Globus pallidus (tissue), 1 donor: ENCODE measurements at regions not wholly inside any gene's neighbourhood (a gene's known extent, or its start where the extent isn't known, plus 50 kb on each side); places are given as distances from the start of the nearest gene placed in this dataset.
"Not testable (repeated sequence)": the region's sequence is repeated elsewhere in the genome, so short reads cannot be mapped to it uniquely, and the experiment has no call there.

Source experiments
- DNase-seq: peaks from one replicate; pipeline ENCODE4 v3.0.0-alpha.2; 2015; ENCODE audit warnings: low spot score

DNA sequence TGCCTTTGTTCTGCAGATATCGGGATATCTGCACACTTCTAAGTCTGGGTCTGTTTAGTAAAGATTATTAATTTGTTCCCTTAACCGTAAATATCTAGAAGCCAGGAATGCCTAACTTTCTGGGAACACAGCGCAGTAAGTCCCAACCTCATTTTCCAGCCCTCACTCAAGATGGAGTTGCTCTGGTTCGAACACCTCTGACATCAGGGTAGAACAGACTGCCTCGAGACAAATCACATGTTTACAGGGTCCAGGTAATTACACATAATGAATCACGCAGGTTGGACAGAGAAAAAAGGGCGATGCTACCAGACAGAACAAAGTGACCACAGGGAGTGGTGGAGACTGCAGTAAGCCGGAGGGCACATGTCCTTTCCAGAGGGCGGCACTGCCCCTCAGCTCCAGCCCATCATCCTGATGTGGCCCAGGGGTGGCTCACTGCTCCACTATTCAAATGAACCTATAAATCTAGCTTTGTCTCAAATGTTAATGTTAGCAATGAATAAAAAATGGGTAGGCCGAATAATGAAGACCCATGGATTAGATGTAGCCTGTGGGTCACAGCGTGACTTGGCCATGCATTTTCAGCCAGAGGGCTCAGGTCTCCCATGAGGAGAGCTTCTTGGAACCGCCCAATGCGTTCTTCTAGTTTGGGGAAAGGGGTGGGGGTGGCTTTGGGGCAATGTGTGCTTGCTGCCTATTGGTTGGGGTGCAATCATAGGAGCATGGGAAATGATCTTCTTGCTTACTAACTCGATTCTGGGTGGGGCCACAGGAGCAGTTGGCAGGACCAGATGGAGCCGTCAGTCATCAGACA is 159.0 kb upstream of the SFSWAP start:
- DNase-seq = no peak

GRCh38 chr12:131552492-131552863 is 158.4 kb upstream of the SFSWAP start:
- DNase-seq = no peak

DNA sequence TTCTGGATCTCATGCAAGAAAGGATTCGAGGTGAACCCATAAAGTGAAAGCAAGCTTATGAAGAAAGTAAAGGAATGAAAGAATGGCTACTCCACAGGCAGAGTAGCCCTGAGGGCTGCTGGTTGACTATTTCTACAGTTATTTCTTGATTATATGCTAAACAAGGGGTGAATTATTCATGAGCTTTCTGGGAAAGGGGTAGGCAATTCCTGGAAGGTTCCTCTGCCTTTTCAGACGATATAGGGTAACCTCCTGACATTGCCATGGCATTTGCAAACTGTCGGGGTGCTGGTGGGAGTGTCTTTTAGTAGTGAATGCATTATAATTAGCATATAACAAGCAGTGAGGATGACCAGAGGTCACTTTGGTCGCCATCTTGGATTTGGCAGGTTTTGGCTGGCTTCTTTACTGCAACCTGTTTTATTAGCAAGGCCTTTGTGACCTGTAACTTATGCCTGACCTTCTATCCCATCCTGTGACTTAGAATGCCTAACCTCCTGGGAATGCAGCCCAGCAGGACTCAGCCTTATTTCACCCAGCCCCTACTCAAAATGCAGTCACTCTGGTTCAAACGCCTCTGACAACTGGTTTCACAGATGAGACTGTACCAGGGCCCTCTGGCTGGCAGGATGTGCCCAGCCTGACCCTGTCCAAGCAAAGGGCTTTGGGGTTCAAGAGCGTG is 157.7 kb upstream of the SFSWAP start:
- DNase-seq = no peak

DNA sequence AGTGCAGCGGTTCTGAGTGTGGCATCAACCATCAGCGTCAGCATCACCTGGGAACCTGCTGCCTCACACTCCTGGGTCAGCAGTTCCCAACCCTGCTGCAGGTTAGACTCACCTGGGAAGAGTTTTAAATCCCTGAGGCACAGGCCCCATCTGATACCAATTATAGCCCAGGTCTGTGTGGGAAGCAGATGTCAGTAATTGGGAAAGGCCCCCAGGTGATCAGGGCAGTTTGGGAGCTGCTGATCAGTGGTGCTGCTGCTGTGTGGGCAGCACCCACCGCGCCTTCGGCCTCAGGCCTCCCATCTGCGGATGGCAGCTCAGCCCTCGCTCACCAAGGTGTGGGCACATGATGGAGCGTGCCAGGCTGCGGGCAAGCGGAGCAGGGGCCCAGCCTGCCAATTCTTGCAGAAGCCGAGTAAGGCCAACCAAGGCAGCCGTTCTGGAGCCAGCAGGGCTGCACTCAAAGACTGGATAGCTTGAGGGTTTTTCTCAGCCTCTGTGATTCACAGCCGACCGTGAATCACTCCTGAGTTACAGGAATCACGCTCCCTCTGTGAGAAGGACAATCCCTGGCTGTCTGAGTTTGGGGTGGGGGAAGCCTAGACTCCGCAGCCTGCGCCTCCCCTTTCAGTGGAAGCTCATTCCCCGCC is 155.6 kb upstream of the SFSWAP start:
- no peak for DNase-seq

- DNase-seq = no peak
Measured at GRCh38 chr12:131555866-131556265, 155.0 kb upstream of the SFSWAP start.

DNA sequence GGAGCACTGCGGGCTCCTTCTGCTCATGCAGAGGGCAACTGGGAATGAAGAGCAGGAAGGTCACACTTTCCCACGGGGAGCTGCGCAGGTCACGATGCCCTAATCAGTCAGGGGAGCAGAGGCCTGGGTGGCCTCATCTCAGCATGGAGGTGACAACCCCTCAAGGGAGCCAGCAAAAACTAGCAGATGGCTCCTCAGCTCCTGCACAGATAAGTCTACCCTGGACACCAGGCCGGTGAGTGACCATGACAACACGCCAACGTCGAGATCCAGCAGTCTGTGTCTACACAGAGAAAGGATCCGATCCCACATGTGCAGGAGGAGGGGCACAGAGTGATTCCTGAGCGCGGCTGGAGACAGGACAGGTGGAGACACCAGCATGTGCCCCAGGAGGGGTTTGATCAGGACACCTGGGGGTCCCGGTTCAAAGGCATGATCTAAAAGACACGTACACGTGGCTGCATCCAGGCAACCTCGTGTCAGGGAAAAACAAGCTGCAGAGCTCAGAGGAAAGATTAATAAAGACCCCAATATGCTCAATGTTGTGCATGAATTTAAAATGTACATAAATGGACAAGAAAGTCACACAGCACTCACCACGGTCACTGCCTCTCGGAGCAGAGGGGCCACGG is 153.7 kb upstream of the SFSWAP start:
- DNase-seq = no peak

GRCh38 chr12:131559517-131560516 is 151.1 kb upstream of the SFSWAP start:
- no peak for DNase-seq

DNA sequence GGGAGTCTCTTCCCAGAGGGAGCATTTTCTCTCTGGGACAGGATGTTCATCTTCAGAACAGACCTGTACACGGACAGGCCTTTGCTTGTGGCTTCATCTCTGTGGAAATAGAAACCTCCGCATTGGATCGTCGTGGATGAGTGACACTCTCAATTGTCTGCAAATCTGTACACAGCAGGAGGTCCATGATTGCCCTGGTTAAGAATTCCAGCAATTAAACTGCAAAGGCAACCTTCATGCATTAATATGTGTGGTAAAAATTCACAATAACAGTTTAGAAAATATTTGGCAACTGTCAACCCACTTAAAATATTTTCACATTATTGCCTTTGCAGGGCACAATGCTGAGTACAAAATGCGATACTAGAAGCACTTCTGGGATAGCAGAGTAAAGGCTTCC is 149.8 kb upstream of the SFSWAP start:
- DNase-seq = no peak

GRCh38 chr12:131561891-131562684 is 148.8 kb upstream of the SFSWAP start:
- DNase-seq = no peak

- not testable (repeated sequence) for DNase-seq
Measured at GRCh38 chr12:131564138-131564727, 146.7 kb upstream of the SFSWAP start.

DNA sequence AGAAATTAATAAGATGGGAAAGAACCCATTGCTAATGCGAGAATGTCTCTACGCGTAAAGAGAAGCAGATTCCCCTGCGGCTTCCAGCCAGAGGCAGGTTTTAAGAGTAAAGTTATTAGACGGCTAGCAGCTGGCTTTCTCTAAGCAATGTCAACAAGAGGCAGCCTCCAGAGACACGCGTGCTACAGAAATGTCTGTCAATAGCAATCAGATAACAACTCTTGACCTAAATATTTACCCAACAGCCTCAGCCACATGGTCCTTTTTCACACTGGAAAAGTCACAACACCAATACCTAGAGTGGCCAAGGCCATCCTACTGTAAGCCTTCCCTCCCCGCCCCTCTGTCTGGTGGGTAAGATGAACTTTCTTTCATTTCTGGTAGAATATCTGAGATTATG is 146.0 kb upstream of the SFSWAP start:
- DNase-seq = no peak

GRCh38 chr12:131565267-131566015 is 145.4 kb upstream of the SFSWAP start:
- no peak for DNase-seq

- no peak for DNase-seq
Measured at GRCh38 chr12:131568336-131568735, 142.6 kb upstream of the SFSWAP start.

- no peak for DNase-seq
Measured at GRCh38 chr12:131570596-131570995, 140.3 kb upstream of the SFSWAP start.

- no peak for DNase-seq
Measured at GRCh38 chr12:131571827-131572226, 139.1 kb upstream of the SFSWAP start.

- no peak for DNase-seq
Measured at GRCh38 chr12:131572626-131573025, 138.3 kb upstream of the SFSWAP start.

- no peak for DNase-seq
Measured at GRCh38 chr12:131573631-131574394, 137.1 kb upstream of the SFSWAP start.

DNA sequence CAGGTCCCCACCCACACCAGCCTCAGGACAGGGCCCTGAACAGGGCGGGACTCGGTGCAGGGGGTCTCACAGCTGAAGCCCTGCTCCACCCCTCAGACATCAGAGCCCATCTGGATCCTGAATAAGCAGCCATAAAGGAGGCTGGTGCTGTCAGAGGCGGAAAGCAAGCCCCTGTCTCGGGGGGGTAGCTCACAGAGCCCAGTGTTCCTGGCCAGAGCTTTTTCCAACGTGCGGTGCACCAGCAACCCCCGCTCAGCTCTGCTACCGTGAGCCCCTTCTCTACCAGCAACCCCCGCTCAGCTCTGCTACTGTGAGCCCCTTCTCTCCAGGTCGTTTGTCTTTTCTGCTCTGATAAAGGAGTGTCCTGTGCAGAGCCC is 136.5 kb upstream of the SFSWAP start:
- no peak for DNase-seq

GRCh38 chr12:131575371-131575770 is 135.5 kb upstream of the SFSWAP start:
- DNase-seq = no peak
